Panc1 (cell line): ENCODE measurements at regions not wholly inside any gene's neighbourhood (a gene's known extent, or its start where the extent isn't known, plus 50 kb on each side); places are given as distances from the start of the nearest gene placed in this dataset.

Experiments
- ATAC-seq: fragments of 200-7000 bp; cut with Tn5 transposase; 2 replicates; pipeline ENCODE4 v1.9.1; 2020; ENCODE audit warnings: mild to moderate bottlenecking, moderate library complexity
- BruUV-seq: library from RNA; stranded (reverse); fragments of 400-500 nt; replicated peaks from 2 replicates; lab custom pipeline; 2021; lab: Mats Ljungman, UMichigan
- CTCF ChIA-PET: fragments of 300-600 bp; sonication (Branson Sonifier 250); formaldehyde crosslinking; loops from one replicate; lab custom pipeline; 2022; ENCODE audit warnings: antibody characterized with exemption; lab: Charles Lee
- POLR2A ChIA-PET: fragments of 300-600 bp; sonication (Branson Sonifier 250); formaldehyde crosslinking; loops from one replicate; lab custom pipeline; 2022; ENCODE audit warnings: antibody characterized with exemption; lab: Charles Lee
- DNase-seq: peaks from one replicate; pipeline ENCODE4 v3.0.0-alpha.2; 2010; ENCODE audit warnings: low read depth, low spot score
- H3K27ac ChIP-seq: 2 replicates; pipeline ENCODE4 v1.5.1; 2011; ENCODE audit warnings: mild to moderate bottlenecking, low read length, inconsistent platforms
- H3K27me3 ChIP-seq: fragments of 200-500 bp; sonication (Bioruptor generic); 2 replicates; pipeline ENCODE4 v1.6.0; 2014; ENCODE audit warnings: low read length, inconsistent platforms; ENCODE audit not compliant: control insufficient read depth, insufficient read depth
- H3K36me3 ChIP-seq: fragments of 200-500 bp; sonication (Bioruptor generic); 2 replicates; pipeline ENCODE4 v1.5.1; 2014; ENCODE audit warnings: inconsistent platforms, mild to moderate bottlenecking, low read length, moderate library complexity; ENCODE audit not compliant: control insufficient read depth, insufficient read depth
- H3K4me1 ChIP-seq: 2 replicates; pipeline ENCODE4 v1.5.1; 2011; ENCODE audit warnings: inconsistent platforms, mild to moderate bottlenecking, low read length, moderate library complexity; ENCODE audit not compliant: control insufficient read depth, insufficient read depth
- H3K4me3 ChIP-seq, 2 experiments: 2 replicates each; pipeline ENCODE4 v1.5.1; 2011 to 2012; ENCODE audit warnings: low read depth in 2 of 2, low read length in 2 of 2, mild to moderate bottlenecking in 2 of 2, inconsistent platforms in 1 of 2, moderate library complexity in 1 of 2
- H3K9me3 ChIP-seq: fragments of 200-500 bp; sonication (Bioruptor generic); 2 replicates; pipeline ENCODE4 v1.5.1; 2014; ENCODE audit warnings: low read depth, mild to moderate bottlenecking, inconsistent platforms, low read length, moderate library complexity; ENCODE audit not compliant: control insufficient read depth, insufficient read depth
- CTCF ChIP-seq: fragments of 450-650 bp; IDR thresholded peaks from 2 replicates; pipeline ENCODE4 v1.5.1; 2017; ENCODE audit warnings: mild to moderate bottlenecking
- POLR2AphosphoS5 ChIP-seq: IDR thresholded peaks from 2 replicates; pipeline ENCODE4 v1.6.1; 2012; ENCODE audit warnings: mild to moderate bottlenecking, low read depth, low read length, moderate library complexity
- REST ChIP-seq, 2 experiments: IDR thresholded peaks; 2 replicates each; pipeline ENCODE4 v1.6.1; 2011 to 2012; ENCODE audit warnings: low read depth in 2 of 2, control low read depth in 1 of 2, low read length in 1 of 2, mild to moderate bottlenecking in 1 of 2, moderate library complexity in 1 of 2; ENCODE audit not compliant: insufficient read depth in 1 of 2
- SIN3A ChIP-seq: IDR thresholded peaks from 2 replicates; pipeline ENCODE4 v1.6.1; 2012; ENCODE audit warnings: low read depth, mild to moderate bottlenecking, low read length, moderate library complexity, borderline replicate concordance; ENCODE audit not compliant: insufficient read depth
- TCF7L2 ChIP-seq: IDR thresholded peaks from 2 replicates; pipeline ENCODE4 v1.6.1; 2011; ENCODE audit warnings: mild to moderate bottlenecking, low read depth, low read length, inconsistent platforms
- in situ Hi-C: cut with HindIII; loops from 2 replicates; pipeline ENCODE4 v1.10.0; 2016; ENCODE audit warnings: low sequenced_read_pairs, low pct_unique_long_range_greater_than_20kb
- intact Hi-C: fragments of 100-400 bp; cut with micrococcal nuclease; formaldehyde crosslinking; loops from one replicate; pipeline ENCODE4 v1.10.0; 2022; ENCODE audit not compliant: unreplicated experiment

GRCh38 chr5:68099327-68099726 is 116.2 kb upstream of the PIK3R1 start:
- BruUV-seq = no TSS peak
- TF ChIP-seq CTCF (no peak), TCF7L2 (no peak), POLR2AphosphoS5 (no peak), REST (IDR thresholded peaks at IDR 0.05; ENCODE audit: insufficient read depth in 1 of 2, low read depth in 2 of 2, low read length in 1 of 2) (no peak), SIN3A (no peak)
- Histone ChIP-seq H3K4me1 (no peaks in the 10 kb centered on the region), H3K36me3 (no peaks in the 10 kb centered on the region), H3K4me3 (no peak overlapping the region), H3K27me3 (no peaks in the 10 kb centered on the region), H3K9me3 (no peaks in the 10 kb centered on the region), H3K27ac (no peak overlapping the region)
- no peak for ATAC-seq
- no peak for DNase-seq
- ChIA-PET CTCF (no interaction called here), POLR2A (no interaction called here)
- in situ Hi-C loops (no loop called here), intact Hi-C loops (no loop called here)

DNA sequence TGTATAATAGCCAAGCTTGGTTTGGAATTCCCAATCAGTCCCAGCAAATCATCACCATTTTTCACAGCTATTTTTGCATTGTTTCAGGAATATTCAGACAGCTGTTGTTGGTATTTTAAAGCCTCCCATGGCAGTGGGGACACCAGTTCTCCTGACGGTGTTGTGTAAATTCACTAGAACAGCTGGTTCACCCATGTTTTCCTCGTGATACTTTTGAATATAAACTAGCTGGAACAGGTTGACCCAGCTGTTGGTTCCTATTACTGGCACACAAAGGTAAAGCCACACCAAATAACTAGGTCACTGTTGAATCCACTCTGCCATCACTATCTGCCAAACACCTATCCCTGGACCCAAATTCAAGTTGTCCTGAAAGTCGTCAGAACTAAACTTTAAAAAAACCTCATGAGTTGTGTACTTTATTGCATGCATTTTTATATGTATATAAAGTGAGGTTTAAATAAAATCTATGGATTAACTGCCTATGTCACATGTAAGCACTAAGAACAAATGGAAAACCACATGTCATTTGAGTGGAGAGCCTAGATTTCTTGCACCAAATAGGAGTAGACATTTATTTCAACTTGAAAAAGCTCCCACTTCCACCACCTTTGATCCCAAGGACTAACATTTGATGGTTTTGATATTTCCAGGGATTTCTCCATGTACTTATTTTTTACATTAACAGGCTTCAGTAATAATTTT is 121.9 kb upstream of the PIK3R1 start:
- CTCF ChIA-PET = no interaction called here
- H3K36me3 ChIP-seq = no peaks in the 10 kb centered on the region
- in situ Hi-C loops (no loop called here), intact Hi-C loops (no loop called here)
- no peak overlapping the region for H3K4me3 ChIP-seq
- H3K27me3 ChIP-seq = no peaks in the 10 kb centered on the region
- POLR2A ChIA-PET = no interaction called here
- no TSS peak for BruUV-seq
- no peak for DNase-seq
- TF ChIP-seq REST (IDR thresholded peaks at IDR 0.05; ENCODE audit: insufficient read depth in 1 of 2, low read depth in 2 of 2, low read length in 1 of 2) (no peak), CTCF (no peak), TCF7L2 (no peak), SIN3A (no peak), POLR2AphosphoS5 (no peak)
- no peaks in the 10 kb centered on the region for H3K4me1 ChIP-seq
- ATAC-seq = no peak
- no peak overlapping the region for H3K27ac ChIP-seq
- H3K9me3 ChIP-seq = no peaks in the 10 kb centered on the region
